ENCODE measurements at regions not wholly inside any gene's neighbourhood (a gene's known extent, or its start where the extent isn't known, plus 50 kb on each side); places are given as distances from the start of the nearest gene placed in this dataset.

DNA sequence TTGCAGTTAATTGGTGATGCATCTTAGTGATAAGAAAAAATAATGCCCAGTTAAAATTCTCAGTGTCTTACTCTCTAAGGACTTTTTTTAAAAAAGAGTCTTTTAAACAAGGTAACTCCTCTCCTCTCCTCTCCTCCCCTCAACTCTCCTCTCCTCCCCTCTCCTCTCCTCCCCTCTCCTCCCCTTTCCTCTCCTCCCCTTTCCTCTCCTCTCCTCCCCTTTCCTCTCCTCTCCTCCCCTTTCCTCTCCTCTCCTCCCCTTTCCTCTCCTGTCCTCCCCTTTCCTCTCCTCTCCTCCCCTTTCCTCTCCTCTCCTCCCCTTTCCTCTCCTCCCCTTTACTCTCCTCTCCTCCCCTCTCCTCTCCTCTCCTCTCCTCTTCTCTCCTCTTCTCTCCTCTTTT, 675.9 kb upstream of the RBFOX1 start:
- TF ChIP-seq EZH2phosphoT487 (IDR thresholded peaks at IDR 0.05; ENCODE audit: borderline replicate concordance) (no peak), TCF7L2 (IDR thresholded peaks at IDR 0.05; ENCODE audit: borderline replicate concordance, extremely low read depth, insufficient read depth, insufficient read length) (no peak), YY1 (IDR thresholded peaks at IDR 0.05; ENCODE audit: extremely low read depth, insufficient replicate concordance, low read depth, low read length) (no peak), POLR2A (IDR thresholded peaks at IDR 0.05; ENCODE audit: borderline replicate concordance, extremely low read depth, insufficient read depth, insufficient read length) (no peak), RAD21 (IDR thresholded peaks at IDR 0.05; ENCODE audit: low read depth) (no peak), POLR2AphosphoS5 (IDR thresholded peaks at IDR 0.05; ENCODE audit: low read depth, low read length) (no peak), FOSL1 (IDR thresholded peaks at IDR 0.05; ENCODE audit: low read depth) (no peak), ZNF274 (IDR thresholded peaks at IDR 0.05; ENCODE audit: low read depth, low read length) (no peak), EZH2 (IDR thresholded peaks at IDR 0.05) (no peak), SIN3A (IDR thresholded peaks at IDR 0.05; ENCODE audit: low read depth) (no peak)
- TF ChIP-seq, protein P1, sequence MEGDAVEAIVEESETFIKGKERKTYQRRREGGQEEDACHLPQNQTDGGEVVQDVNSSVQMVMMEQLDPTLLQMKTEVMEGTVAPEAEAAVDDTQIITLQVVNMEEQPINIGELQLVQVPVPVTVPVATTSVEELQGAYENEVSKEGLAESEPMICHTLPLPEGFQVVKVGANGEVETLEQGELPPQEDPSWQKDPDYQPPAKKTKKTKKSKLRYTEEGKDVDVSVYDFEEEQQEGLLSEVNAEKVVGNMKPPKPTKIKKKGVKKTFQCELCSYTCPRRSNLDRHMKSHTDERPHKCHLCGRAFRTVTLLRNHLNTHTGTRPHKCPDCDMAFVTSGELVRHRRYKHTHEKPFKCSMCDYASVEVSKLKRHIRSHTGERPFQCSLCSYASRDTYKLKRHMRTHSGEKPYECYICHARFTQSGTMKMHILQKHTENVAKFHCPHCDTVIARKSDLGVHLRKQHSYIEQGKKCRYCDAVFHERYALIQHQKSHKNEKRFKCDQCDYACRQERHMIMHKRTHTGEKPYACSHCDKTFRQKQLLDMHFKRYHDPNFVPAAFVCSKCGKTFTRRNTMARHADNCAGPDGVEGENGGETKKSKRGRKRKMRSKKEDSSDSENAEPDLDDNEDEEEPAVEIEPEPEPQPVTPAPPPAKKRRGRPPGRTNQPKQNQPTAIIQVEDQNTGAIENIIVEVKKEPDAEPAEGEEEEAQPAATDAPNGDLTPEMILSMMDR (IDR thresholded peaks at IDR 0.05 in 2 of 3, conservative IDR thresholded peaks at IDR 0.05 in 1 of 3; ENCODE audit: borderline replicate concordance in 1 of 3, insufficient read depth in 1 of 3, low read depth in 2 of 3, low read length in 2 of 3): no peak
- TF ChIP-seq, protein P2, sequence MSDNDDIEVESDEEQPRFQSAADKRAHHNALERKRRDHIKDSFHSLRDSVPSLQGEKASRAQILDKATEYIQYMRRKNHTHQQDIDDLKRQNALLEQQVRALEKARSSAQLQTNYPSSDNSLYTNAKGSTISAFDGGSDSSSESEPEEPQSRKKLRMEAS (IDR thresholded peaks at IDR 0.05): no peak
- TF ChIP-seq, protein P3, sequence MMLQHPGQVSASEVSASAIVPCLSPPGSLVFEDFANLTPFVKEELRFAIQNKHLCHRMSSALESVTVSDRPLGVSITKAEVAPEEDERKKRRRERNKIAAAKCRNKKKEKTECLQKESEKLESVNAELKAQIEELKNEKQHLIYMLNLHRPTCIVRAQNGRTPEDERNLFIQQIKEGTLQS (IDR thresholded peaks at IDR 0.05): no peak
- TF ChIP-seq, protein P4, sequence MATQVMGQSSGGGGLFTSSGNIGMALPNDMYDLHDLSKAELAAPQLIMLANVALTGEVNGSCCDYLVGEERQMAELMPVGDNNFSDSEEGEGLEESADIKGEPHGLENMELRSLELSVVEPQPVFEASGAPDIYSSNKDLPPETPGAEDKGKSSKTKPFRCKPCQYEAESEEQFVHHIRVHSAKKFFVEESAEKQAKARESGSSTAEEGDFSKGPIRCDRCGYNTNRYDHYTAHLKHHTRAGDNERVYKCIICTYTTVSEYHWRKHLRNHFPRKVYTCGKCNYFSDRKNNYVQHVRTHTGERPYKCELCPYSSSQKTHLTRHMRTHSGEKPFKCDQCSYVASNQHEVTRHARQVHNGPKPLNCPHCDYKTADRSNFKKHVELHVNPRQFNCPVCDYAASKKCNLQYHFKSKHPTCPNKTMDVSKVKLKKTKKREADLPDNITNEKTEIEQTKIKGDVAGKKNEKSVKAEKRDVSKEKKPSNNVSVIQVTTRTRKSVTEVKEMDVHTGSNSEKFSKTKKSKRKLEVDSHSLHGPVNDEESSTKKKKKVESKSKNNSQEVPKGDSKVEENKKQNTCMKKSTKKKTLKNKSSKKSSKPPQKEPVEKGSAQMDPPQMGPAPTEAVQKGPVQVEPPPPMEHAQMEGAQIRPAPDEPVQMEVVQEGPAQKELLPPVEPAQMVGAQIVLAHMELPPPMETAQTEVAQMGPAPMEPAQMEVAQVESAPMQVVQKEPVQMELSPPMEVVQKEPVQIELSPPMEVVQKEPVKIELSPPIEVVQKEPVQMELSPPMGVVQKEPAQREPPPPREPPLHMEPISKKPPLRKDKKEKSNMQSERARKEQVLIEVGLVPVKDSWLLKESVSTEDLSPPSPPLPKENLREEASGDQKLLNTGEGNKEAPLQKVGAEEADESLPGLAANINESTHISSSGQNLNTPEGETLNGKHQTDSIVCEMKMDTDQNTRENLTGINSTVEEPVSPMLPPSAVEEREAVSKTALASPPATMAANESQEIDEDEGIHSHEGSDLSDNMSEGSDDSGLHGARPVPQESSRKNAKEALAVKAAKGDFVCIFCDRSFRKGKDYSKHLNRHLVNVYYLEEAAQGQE (IDR thresholded peaks at IDR 0.05; ENCODE audit: low read depth): no peak
